HUDEP-2 (cell line): ENCODE measurements at regions not wholly inside any gene's neighbourhood (a gene's known extent, or its start where the extent isn't known, plus 50 kb on each side); places are given as distances from the start of the nearest gene placed in this dataset.
A peak's percentile ranks its signal among the peaks of the same experiment; 100 is the strongest.

ENCODE experiments used
- DNase-seq, 76 experiments: peaks; one replicate each; lab custom pipeline; 2025; ENCODE audit not compliant: unreplicated experiment in 76 of 76; lab: John Stamatoyannopoulos, UW

DNA sequence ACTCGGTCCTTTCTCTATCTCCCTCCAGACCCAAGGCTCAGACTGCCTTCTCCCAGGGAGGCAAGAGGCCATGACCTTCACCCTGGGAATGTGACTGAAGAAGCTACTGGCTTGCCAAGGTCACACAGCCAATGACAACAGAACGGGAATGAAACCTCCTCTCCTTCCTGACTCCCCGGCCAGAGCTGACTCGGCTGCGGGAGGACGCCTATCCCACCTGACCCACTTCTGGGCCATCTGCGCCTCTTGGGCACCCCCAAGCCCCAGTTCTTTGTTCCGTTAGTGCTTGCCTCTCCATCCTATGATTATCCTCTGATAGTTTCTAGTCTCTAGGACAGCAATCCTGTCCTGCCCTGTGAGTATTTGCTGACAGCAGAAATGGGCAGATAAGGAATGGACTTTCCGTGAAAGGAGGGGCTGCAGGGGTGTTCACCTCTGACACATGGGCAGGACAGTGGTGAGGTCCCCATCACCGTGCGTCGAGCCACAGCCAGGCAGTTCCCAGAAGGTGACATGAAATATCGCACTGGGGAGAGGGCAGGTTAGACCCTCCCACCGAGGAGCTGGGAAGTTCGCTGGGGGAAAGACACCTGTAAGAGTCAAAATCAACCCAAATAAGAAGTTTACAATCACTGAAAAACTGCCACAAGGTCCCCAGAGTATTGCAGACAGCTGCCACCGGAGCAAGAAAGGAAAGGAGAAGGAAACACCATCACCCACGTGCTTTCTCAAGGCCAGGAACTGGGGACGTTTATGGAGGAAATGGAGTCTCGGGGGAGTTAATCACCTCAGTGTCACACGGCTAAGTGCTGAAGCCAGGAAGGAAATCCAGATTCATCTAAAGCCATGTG, 63.0 kb downstream of the INSIG1 start:
- no peak for DNase-seq

DNA sequence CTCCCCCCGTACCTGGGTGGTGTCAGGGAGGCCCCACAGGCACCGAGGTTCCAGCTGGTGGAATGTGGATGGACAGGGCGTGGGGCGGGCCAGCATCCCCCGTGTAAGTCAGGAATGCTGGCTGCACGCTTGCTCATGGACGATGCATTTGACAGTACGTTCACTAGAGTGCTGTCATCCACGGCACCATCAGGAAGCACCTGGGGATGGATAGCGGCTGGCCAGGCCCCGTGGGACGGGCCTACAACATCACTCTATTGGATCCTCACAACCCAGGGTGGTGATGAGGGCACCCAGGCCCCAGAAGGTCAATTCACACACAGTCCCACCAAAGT, 63.6 kb downstream of the INSIG1 start:
- DNase-seq: no peak

GRCh38 chr7:155361947-155362346, 64.3 kb downstream of the INSIG1 start:
- no peak for DNase-seq

GRCh38 chr7:155362380-155363145, 64.9 kb downstream of the INSIG1 start:
- no peak for DNase-seq

- no peak for DNase-seq
Observed at GRCh38 chr7:155363146-155363539, 65.5 kb downstream of the INSIG1 start.

DNA sequence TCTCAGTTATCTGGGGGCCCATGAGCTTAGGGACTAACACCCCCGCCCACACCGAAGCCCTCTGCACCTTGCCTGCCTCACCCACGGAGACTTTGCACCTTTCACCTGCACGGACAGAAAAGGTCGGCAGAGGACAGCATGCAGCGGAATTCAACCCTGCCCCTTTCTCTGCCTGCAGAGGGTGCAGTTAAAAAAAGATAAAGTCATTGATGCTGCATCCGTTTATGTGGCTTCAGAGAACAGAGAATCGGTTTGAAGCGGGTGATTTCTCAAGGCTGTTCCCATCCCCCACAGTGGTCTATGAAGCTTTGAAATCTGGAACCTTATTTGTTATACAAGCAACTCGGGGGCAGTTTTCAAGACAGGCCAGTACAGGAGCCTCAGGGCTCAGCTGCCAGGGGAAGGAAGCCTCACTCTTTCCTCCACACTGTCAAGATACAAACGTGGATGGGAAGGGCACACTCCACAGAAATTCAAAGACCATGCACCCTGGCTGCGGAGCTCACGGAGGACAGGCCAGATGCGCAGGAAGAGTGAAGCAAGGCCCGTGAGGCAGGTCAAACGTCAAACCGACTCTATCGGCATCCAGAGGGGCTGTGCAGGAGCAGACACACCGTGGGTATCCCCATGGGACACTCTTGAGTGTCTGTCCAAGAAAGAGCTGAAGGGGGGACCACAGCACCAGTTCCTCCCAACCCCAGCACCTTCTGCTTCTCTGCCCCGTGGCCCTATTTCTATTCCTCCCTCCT, 66.3 kb downstream of the INSIG1 start:
- no peak for DNase-seq

DNA sequence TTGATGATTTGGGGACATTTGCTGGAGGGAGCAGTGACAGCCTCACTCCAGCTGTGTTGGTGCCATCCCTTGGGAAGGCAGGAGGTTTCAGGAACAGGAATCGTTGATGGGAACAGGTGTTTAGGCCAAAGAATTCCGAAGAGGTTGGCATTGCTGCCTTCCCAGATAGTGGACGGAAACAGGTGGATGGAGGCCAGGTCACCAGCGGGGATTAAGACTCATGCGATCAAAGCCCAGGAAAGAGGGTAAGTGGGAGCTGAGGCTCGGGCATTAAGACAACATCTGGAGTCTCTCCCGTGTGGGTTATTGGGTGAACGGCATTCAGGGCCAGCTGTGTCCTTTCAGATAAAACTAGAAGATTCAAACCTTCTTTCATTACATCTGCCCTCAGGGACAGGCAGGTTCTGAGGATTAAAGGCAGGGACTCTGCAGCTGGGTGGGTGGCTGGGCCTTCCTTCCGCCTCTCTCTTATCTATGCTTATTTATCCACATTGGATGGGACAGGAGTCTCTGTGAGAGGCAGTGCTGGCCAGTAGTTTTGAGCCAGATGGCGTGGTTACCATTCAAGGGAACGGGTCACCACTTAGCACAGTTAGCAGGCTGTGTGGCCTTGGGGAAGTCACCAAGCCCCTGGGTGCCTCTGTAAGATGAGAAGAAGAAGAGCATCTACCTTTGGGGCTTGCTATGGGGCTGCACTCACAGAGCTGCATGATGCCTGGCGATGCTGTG, 67.6 kb downstream of the INSIG1 start:
- no peak for DNase-seq

GRCh38 chr7:155368894-155369600, 71.4 kb downstream of the INSIG1 start:
- no peak for DNase-seq

DNA sequence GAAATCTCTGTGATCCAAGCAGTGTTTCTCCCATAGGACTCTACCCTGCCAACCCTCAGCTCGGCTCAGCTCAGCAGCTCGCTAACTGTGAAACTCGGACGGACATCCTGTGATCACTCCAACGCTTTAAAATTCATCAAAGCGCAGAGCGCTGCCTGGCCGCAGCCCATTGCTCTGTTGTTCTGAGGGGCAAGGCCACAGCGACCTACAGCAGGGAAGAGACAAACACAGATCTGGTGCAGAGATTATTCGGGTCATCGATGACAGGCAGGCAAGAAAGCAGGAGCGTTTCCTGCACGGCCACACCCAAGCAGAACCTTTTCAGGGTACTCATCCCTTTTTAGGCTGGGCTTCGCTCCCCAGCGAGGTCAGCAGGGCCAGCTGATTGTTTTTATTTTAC, 72.1 kb downstream of the INSIG1 start:
- no peak for DNase-seq

DNA sequence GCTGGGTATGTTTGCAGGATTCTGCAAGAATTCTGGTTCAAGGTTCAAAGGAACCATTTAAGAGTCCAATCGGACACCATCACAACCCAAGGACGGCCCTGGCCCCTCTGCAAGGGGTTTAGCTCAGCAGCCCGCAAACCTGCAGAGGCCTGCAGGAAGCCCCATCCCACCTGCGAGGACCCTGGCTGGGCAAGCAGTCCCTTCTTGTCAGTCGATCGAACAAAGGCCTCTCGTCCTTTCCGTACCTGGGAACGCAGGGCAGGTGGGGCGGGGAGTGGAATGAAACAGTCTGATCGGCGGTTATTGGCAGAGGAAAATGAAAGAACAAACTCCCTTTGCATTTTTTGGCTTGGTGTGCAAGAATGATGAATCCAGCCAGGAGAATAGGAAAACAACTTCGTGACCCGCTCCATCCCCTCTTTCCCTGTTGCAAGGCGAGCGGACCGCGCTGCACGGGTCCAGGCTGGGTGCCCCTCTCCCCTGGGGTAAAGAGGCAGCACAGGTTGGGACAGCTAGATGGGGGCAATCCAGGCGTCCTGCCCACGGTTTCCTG, 73.7 kb downstream of the INSIG1 start:
- no peak for DNase-seq

GRCh38 chr7:155371884-155372781, 74.5 kb downstream of the INSIG1 start:
- peak in 5 of 76 experiments; percentile 4 to 22 (median 12) for DNase-seq

DNA sequence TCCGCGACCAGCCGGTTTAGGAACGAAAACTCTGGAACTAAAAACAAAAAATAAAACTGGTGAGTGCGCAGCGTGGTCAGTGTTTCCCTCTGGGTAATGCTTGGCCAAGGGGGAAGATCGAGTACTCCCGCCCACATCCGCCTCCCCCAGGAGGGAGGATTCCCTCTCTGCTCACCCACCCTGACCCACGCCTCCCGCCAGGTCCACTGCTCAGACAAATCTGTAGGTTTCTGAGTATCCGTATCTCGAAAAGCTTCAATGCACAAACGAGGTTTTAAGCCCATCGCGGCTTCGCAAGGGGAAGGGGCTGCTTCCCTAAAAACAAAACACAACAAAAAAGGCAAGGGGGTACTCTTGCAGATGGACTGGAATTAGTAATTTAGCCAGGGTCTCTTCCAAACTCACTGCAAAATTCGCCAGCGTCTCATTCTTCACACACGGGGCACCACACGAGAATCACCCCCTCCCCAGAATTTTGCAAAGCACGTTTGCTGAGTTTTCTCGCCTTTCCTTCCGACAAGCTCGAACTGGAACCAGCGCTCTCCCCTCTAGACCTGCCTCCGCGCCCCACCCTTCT, 75.2 kb downstream of the INSIG1 start:
- no peak for DNase-seq

- no peak for DNase-seq
Observed at GRCh38 chr7:155373359-155374273, 75.9 kb downstream of the INSIG1 start.

- DNase-seq: no peak
Observed at GRCh38 chr7:155374276-155375252, 76.9 kb downstream of the INSIG1 start.

- DNase-seq: no peak
Observed at GRCh38 chr7:155375337-155376277, 77.9 kb downstream of the INSIG1 start.
